WTC11 (cell line): ENCODE measurements at regions not wholly inside any gene's neighbourhood (a gene's known extent, or its start where the extent isn't known, plus 50 kb on each side); places are given as distances from the start of the nearest gene placed in this dataset.

Experiments used
- CREM ChIP-seq: sonication (generic); formaldehyde crosslinking; IDR thresholded peaks from 2 replicates; pipeline ENCODE4 v1.8.1; 2022; ENCODE audit warnings: mild to moderate bottlenecking, missing genetic modification reagents, moderate library complexity
- ETV6 ChIP-seq: sonication (generic); formaldehyde crosslinking; IDR thresholded peaks from 2 replicates; pipeline ENCODE4 v1.8.1; 2022; ENCODE audit warnings: mild to moderate bottlenecking, missing genetic modification reagents
- MAX ChIP-seq: sonication (generic); formaldehyde crosslinking; IDR thresholded peaks from 2 replicates; pipeline ENCODE4 v1.8.0; 2022; ENCODE audit warnings: mild to moderate bottlenecking, missing genetic modification reagents
- USF2 ChIP-seq: sonication (generic); formaldehyde crosslinking; IDR thresholded peaks from 2 replicates; pipeline ENCODE4 v1.8.1; 2023; ENCODE audit warnings: mild to moderate bottlenecking, missing genetic modification reagents, moderate library complexity
- ZNF219 ChIP-seq: sonication (generic); formaldehyde crosslinking; IDR thresholded peaks from 2 replicates; pipeline ENCODE4 v1.8.0; 2023; ENCODE audit warnings: missing genetic modification reagents, mild to moderate bottlenecking, borderline replicate concordance
- TF ChIP-seq, protein P1 (sequence below): fragments of 200-600 bp; IDR thresholded peaks from 2 replicates; pipeline ENCODE4 v1.8.0; 2022; ENCODE audit warnings: antibody characterized with exemption

DNA sequence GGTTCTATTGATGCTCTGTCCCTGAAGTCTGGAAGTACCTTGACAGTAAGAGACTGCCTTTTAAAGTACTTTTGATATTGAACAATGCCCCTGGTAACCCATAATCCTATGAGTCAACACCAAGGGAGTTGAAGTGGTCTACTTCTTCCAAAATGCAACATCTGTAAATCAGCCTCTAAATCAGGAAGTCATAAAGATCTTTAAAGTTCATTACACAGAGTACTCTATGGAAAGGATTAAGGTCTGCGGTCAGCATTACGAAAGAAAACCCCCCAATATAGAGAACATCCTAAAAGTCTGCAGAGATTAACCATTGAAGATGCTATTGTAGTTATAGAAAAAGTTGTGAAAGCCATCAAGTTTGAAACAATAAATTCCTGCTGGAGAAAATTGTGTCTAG is 52.7 kb upstream of the CMC1 start:
- no peak for TF ChIP-seq MAX (CRISPR knock-in tag)
- no peak for TF ChIP-seq ETV6 (CRISPR knock-in tag)
- TF ChIP-seq, protein P1, sequence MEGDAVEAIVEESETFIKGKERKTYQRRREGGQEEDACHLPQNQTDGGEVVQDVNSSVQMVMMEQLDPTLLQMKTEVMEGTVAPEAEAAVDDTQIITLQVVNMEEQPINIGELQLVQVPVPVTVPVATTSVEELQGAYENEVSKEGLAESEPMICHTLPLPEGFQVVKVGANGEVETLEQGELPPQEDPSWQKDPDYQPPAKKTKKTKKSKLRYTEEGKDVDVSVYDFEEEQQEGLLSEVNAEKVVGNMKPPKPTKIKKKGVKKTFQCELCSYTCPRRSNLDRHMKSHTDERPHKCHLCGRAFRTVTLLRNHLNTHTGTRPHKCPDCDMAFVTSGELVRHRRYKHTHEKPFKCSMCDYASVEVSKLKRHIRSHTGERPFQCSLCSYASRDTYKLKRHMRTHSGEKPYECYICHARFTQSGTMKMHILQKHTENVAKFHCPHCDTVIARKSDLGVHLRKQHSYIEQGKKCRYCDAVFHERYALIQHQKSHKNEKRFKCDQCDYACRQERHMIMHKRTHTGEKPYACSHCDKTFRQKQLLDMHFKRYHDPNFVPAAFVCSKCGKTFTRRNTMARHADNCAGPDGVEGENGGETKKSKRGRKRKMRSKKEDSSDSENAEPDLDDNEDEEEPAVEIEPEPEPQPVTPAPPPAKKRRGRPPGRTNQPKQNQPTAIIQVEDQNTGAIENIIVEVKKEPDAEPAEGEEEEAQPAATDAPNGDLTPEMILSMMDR: no peak
- no peak for TF ChIP-seq USF2 (CRISPR knock-in tag)
- TF ChIP-seq ZNF219: no peak
- no peak for TF ChIP-seq CREM (CRISPR knock-in tag)
